ENCODE measurements at regions not wholly inside any gene's neighbourhood (a gene's known extent, or its start where the extent isn't known, plus 50 kb on each side); places are given as distances from the start of the nearest gene placed in this dataset.

DNA sequence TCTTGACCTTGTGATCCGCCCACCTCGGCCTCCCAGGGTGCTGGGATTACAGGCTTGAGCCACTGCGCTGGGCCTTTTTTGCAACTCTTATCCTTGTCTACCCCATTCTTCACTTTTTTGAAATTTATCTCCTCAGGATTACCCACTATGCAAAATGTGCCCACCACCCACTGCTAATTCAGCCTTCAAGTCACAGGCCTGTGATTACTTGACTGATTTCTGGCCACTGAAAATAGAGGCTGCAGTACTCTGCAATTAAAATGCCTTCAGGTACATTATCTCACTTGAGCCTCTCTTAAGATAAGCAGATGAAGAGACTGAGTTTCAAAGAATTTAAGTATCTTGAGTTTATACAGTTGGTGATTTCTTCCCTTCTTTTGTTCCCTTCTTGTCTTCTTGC, 112.4 kb upstream of the SPATA31D4 start:
- TF ChIP-seq, protein P1, sequence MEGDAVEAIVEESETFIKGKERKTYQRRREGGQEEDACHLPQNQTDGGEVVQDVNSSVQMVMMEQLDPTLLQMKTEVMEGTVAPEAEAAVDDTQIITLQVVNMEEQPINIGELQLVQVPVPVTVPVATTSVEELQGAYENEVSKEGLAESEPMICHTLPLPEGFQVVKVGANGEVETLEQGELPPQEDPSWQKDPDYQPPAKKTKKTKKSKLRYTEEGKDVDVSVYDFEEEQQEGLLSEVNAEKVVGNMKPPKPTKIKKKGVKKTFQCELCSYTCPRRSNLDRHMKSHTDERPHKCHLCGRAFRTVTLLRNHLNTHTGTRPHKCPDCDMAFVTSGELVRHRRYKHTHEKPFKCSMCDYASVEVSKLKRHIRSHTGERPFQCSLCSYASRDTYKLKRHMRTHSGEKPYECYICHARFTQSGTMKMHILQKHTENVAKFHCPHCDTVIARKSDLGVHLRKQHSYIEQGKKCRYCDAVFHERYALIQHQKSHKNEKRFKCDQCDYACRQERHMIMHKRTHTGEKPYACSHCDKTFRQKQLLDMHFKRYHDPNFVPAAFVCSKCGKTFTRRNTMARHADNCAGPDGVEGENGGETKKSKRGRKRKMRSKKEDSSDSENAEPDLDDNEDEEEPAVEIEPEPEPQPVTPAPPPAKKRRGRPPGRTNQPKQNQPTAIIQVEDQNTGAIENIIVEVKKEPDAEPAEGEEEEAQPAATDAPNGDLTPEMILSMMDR (tag by site-specific recombination; IDR thresholded peaks at IDR 0.05) = no peak
- TF ChIP-seq, protein P2, sequence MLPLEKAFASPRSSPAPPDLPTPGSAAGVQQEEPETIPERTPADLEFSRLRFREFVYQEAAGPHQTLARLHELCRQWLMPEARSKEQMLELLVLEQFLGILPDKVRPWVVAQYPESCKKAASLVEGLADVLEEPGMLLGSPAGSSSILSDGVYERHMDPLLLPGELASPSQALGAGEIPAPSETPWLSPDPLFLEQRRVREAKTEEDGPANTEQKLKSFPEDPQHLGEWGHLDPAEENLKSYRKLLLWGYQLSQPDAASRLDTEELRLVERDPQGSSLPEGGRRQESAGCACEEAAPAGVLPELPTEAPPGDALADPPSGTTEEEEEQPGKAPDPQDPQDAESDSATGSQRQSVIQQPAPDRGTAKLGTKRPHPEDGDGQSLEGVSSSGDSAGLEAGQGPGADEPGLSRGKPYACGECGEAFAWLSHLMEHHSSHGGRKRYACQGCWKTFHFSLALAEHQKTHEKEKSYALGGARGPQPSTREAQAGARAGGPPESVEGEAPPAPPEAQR (tag by site-specific recombination; IDR thresholded peaks at IDR 0.05) = no peak
- TF ChIP-seq ZNF302 (tag by site-specific recombination; IDR thresholded peaks at IDR 0.05; ENCODE audit: low read depth) = no peak
- no peak for TF ChIP-seq ZNF354C (tag by site-specific recombination; IDR thresholded peaks at IDR 0.05; ENCODE audit: borderline replicate concordance, low read depth)
- TF ChIP-seq, protein P3, sequence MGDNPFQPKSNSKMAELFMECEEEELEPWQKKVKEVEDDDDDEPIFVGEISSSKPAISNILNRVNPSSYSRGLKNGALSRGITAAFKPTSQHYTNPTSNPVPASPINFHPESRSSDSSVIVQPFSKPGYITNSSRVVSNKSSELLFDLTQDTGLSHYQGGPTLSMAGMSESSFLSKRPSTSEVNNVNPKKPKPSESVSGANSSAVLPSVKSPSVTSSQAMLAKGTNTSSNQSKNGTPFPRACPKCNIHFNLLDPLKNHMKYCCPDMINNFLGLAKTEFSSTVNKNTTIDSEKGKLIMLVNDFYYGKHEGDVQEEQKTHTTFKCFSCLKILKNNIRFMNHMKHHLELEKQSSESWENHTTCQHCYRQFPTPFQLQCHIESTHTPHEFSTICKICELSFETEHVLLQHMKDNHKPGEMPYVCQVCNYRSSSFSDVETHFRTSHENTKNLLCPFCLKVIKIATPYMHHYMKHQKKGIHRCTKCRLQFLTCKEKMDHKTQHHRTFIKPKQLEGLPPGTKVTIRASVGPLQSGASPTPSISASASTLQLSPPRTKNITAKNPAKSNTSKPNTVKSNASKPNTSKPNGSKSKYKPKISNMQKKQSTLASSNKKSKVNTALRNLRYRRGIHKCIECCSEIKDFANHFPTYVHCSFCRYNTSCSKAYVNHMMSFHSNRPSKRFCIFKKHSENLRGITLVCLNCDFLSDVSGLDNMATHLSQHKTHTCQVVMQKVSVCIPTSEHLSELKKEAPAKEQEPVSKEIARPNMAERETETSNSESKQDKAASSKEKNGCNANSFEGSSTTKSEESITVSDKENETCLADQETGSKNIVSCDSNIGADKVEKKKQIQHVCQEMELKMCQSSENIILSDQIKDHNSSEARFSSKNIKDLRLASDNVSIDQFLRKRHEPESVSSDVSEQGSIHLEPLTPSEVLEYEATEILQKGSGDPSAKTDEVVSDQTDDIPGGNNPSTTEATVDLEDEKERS (tag by site-specific recombination; IDR thresholded peaks at IDR 0.05) = no peak
- no peak for TF ChIP-seq SETDB1 (IDR thresholded peaks at IDR 0.05; ENCODE audit: insufficient read length, low read length)
- no peak for TF ChIP-seq ZNF529 (tag by site-specific recombination; IDR thresholded peaks at IDR 0.05; ENCODE audit: insufficient replicate concordance)
- TF ChIP-seq ZNF335 (tag by site-specific recombination; conservative IDR thresholded peaks at IDR 0.05) = no peak

All from HEK293 (cell line).